AG10803 (cell line): ENCODE measurements at regions not wholly inside any gene's neighbourhood (a gene's known extent, or its start where the extent isn't known, plus 50 kb on each side); places are given as distances from the start of the nearest gene placed in this dataset.

Experiments used
- DNase-seq: peaks from one replicate; pipeline ENCODE4 v3.0.0; 2010; ENCODE audit warnings: low read depth
- H3K4me3 ChIP-seq: 2 replicates; pipeline ENCODE4 v1.5.1; 2011; ENCODE audit warnings: mild to moderate bottlenecking, low read length, control low read depth
- TF ChIP-seq, protein P1 (sequence below): conservative IDR thresholded peaks from 2 replicates; pipeline ENCODE4 v1.5.1; 2011; ENCODE audit warnings: mild to moderate bottlenecking, low read length, control low read depth, inconsistent platforms

DNA sequence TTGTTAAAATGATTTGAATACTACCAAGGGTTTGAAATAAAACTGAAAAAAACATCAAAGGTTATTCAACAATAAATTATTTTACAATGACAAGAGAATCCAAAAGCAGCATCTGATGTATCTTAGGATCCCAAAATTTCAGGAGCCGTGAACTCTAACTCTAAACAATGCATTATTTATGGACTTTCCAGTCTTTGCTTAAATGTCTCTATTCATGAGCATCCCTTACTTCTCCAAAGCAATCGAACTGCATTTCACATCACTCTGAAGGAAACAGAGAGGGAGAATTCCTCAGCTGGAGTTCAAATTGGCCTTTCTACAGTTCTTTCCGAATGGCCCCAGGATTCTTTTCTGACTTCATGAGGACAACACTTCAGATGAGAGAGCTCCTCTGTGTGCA is 229.1 kb downstream of the CBLN4 start:
- H3K4me3 ChIP-seq = no peak overlapping the region
- TF ChIP-seq, protein P1, sequence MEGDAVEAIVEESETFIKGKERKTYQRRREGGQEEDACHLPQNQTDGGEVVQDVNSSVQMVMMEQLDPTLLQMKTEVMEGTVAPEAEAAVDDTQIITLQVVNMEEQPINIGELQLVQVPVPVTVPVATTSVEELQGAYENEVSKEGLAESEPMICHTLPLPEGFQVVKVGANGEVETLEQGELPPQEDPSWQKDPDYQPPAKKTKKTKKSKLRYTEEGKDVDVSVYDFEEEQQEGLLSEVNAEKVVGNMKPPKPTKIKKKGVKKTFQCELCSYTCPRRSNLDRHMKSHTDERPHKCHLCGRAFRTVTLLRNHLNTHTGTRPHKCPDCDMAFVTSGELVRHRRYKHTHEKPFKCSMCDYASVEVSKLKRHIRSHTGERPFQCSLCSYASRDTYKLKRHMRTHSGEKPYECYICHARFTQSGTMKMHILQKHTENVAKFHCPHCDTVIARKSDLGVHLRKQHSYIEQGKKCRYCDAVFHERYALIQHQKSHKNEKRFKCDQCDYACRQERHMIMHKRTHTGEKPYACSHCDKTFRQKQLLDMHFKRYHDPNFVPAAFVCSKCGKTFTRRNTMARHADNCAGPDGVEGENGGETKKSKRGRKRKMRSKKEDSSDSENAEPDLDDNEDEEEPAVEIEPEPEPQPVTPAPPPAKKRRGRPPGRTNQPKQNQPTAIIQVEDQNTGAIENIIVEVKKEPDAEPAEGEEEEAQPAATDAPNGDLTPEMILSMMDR = no peak

DNA sequence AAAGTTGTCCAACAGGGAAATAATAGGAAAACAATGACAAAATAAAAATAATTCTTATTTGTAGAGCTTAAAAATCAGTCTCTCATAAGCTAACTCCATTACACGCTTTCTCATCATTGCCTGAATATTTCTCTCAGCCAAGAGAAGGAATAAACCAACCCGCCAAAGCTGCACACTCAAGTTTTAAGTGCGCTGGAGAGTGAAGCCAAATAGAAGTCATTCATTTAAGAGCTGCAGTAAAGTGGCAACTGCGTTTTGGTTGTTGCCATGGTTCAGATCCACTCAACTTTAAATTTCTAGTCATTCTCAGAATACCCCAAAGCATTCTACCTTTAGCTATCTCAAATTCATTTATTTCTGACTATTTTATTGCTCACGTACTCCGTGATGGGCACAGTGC is 230.7 kb downstream of the CBLN4 start:
- DNase-seq = no peak
- no peak overlapping the region for H3K4me3 ChIP-seq
- TF ChIP-seq, protein P1 = no peak

More for the DNA sequence above, 229.1 kb downstream of the CBLN4 start:
- DNase-seq = no peak

DNA sequence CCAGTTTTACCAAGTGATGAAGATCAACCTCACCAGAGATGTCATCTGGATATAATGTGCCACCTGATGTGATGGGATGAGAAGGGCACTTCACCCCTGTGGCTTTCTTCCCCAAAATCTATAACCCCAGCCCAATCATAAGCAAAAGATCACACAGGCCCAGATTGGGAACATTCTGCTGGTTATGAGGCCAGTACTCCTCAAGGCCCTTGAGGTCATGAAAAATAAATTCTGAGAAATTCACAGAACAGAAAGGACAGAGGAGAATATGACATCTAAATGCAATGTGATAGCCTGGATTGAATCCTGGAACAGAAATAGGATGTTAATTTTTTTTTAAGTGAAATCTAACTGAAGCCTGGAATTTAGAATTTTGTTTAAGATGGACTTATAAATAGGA is 243.5 kb downstream of the CBLN4 start:
- DNase-seq = no peak
- H3K4me3 ChIP-seq = no peak overlapping the region
- TF ChIP-seq, protein P1 = no peak

DNA sequence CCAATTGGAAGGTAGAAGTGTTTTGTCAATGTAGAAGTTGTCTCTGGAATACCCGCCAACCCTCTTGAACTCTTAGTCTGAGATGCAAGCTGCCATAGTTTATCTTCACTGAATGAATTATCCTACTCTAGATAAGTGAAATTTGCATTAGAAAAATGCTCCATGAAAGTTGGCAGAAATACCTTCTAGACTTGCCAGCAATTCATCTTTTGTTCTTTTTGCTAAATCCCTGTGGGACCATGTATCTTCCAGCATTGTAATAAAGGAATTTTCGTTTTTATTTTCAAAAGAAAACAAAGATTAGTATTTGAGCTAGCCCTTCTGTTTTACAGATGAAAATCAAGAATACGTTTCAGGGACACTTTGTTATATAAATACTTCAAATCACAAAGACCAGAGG is 244.2 kb downstream of the CBLN4 start:
- no peak for DNase-seq
- TF ChIP-seq, protein P1 = no peak
- H3K4me3 ChIP-seq = no peak overlapping the region

DNA sequence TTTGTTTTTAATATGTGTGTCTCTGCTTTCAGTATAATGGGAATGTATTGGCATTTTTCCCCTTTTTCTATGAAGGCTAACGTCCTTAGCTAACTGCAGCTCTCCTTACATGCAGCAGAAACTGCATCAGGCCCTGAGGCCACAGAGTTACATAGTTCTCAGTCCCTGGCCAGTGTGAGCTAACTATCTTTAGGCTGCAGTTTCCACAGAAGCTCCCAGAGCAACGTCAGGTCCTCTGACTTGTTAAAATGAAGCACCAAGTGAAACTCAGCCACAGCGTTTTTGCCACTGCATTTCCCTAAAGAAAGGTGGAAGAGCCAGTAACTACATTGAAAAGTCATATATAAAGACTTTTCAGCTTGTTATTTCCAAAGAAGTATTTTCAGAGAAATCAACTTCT is 244.7 kb downstream of the CBLN4 start:
- H3K4me3 ChIP-seq = no peak overlapping the region
- TF ChIP-seq, protein P1 = no peak
- no peak for DNase-seq

DNA sequence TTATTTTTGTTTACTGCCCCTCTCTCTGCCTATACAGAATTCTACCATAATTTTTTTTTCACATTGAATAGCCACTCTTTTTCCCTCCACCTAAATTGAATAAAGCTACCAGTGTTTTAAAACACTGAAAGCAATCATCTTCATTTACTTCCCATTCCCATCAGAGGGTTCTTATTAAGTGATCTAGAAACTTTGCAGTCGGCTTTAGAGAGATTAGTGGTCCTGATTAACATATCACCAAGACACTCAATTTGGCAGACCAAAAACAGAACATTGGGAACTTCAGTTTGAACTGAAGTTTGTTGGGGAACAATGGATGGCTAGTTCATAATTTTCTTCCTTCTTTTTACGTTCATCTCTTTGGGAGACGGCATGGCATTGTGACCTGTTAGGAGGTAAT is 249.5 kb downstream of the CBLN4 start:
- TF ChIP-seq, protein P1 = no peak
- no peak for DNase-seq
- no peak overlapping the region for H3K4me3 ChIP-seq

DNA sequence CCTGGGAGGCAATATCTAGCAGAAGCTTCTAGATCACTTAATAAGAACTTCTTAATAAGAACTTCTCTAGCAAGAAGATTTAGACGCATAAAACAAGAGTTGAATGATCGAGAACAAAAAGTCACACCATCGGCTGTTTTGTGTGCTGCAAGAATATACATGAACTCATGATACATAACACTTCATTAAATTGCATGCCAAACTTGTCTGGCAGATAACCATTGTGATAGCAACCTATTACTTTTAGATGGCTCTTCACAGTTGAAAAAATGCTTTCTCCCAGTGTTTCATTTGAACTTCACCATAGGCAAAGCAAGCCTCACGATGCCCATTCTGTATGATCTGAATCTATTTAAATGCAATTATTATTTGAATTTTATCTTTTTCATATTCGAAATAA is 249.9 kb downstream of the CBLN4 start:
- TF ChIP-seq, protein P1 = no peak
- no peak overlapping the region for H3K4me3 ChIP-seq
- DNase-seq = no peak
